Panc1 (cell line): ENCODE measurements at regions not wholly inside any gene's neighbourhood (a gene's known extent, or its start where the extent isn't known, plus 50 kb on each side); places are given as distances from the start of the nearest gene placed in this dataset.

Source experiments
- CTCF ChIP-seq: fragments of 450-650 bp; IDR thresholded peaks from 2 replicates; pipeline ENCODE4 v1.5.1; 2017; ENCODE audit warnings: mild to moderate bottlenecking
- POLR2AphosphoS5 ChIP-seq: IDR thresholded peaks from 2 replicates; pipeline ENCODE4 v1.6.1; 2012; ENCODE audit warnings: mild to moderate bottlenecking, low read depth, low read length, moderate library complexity
- REST ChIP-seq, 2 experiments: IDR thresholded peaks; 2 replicates each; pipeline ENCODE4 v1.6.1; 2011 to 2012; ENCODE audit warnings: low read depth in 2 of 2, control low read depth in 1 of 2, low read length in 1 of 2, mild to moderate bottlenecking in 1 of 2, moderate library complexity in 1 of 2; ENCODE audit not compliant: insufficient read depth in 1 of 2
- SIN3A ChIP-seq: IDR thresholded peaks from 2 replicates; pipeline ENCODE4 v1.6.1; 2012; ENCODE audit warnings: low read depth, mild to moderate bottlenecking, low read length, moderate library complexity, borderline replicate concordance; ENCODE audit not compliant: insufficient read depth
- TCF7L2 ChIP-seq: IDR thresholded peaks from 2 replicates; pipeline ENCODE4 v1.6.1; 2011; ENCODE audit warnings: mild to moderate bottlenecking, low read depth, low read length, inconsistent platforms

GRCh38 chrX:107552930-107553329 lies 75.4 kb upstream of the PRPS1 start:
- TF ChIP-seq TCF7L2 (no peak), POLR2AphosphoS5 (no peak), CTCF (no peak), SIN3A (no peak), REST (IDR thresholded peaks at IDR 0.05; ENCODE audit: insufficient read depth in 1 of 2, low read depth in 2 of 2, low read length in 1 of 2) (no peak)
